ENCODE measurements at regions not wholly inside any gene's neighbourhood (a gene's known extent, or its start where the extent isn't known, plus 50 kb on each side); places are given as distances from the start of the nearest gene placed in this dataset.
"Not testable (repeated sequence)": the region's sequence is repeated elsewhere in the genome, so short reads cannot be mapped to it uniquely, and the experiment has no call there.

DNA sequence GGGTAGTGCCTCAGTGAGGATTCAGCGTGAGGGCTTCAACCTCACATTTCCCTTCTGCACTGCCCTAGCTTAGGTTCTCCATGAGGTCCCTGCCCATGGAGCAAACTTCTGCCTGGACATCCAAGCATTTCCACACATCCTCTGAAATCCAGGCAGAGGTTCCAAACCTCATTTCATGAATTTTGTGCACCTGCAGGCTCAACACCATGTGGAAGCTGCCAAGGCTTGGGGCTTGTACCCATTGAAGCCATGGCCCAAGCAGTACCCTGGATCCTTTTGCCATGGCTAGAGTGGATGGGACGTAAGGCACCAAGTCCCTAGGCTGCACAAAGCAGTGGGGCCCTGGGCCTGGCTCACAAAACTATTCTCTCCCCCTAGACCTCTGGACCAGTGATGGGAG, 877.1 kb upstream of the KLHL1 start:
- no peak for DNase-seq

DNA sequence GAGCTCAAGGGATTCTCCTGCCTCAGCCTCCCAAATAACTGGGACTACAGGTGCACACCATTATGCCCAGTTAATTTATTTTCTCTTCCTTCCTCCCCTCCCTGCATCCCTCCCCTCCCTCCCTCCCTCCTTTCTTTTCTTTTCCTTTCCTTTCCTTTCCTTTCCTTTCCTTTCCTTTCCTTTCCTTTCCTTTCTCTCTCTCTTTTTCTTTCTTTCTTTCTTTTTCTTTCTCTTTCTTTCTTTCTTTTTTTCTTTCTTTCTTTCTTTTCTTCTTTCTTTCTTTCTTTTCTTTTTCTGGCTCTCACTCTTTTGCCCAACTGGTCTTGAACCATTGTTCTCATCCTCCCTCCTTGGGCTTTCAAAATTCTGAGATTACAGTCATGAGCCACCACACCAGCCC, 873.0 kb upstream of the KLHL1 start:
- DNase-seq: not testable (repeated sequence)

DNA sequence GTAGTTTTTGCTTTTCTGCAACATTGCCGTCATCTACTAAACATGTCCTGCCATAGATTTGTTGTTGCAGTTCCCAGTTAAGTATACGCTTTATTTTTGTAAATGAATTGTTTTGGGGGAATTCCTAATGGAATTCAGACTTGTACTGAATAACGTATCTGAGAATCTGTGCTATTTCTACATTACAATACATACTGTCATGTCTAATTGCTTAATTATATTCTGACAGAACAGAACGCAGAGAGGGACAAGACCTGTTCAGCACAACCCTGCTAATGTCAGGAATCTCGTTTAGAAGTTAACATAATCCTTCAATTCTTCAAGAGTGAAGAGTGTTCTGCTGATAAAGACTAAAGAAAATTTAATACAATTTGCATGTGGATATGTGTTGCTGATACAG, 861.1 kb upstream of the KLHL1 start:
- DNase-seq: no peak

DNA sequence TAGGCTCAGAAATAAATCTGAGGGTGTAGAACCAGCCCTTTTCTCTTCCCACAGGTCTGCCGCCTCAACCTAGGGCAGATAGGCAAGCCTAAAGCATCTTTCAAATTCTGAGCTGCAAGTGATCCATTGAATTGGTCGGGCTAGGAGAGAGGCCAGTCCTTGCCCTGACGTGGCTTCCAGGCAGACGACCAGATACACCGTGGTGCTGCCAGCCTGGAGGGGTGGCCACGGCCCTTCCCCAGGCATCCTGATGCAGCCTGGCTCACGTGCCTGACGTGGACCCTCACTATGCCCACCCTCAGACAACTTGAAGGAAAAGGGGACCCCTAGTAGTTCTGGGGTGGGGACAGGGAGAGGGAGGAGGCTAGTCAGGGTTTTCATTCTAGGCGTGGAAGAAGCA, 859.3 kb upstream of the KLHL1 start:
- DNase-seq: no peak

DNA sequence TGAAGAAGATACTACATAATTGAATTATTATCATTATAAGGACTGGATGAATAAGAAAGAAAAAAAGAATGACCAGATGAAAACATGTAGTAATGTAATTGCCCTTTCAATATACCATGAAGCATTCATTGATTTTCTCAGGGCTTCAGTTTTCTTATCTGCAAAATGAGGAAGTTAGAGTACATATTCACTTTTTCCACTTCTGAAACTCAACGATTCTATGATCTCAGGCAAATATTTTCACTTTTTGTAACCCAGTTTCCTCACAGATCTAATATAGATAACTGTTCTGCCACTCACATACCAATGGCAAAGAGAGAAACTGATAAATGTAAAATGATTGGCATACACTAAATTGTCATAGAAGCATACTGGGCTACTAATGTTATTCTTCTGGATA, 856.6 kb upstream of the KLHL1 start:
- DNase-seq: no peak

DNA sequence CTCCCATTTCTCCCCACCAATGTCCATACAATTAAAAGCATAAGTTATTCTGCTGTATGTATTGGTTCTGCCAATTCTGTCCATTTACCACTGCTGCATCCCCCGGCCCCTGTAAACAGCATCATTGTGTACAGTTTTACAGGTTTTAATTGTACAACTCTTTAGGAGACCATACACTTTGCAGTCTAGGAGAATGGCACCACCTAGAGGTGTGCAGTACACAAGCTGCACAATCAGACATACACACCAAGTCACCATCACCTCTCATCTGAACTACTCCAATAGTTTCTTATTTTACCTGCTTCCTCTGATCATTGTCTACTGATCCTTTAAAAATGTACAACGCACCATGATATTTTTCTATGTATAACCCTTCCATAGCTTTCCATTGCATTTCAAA, 855.9 kb upstream of the KLHL1 start:
- DNase-seq: no peak

DNA sequence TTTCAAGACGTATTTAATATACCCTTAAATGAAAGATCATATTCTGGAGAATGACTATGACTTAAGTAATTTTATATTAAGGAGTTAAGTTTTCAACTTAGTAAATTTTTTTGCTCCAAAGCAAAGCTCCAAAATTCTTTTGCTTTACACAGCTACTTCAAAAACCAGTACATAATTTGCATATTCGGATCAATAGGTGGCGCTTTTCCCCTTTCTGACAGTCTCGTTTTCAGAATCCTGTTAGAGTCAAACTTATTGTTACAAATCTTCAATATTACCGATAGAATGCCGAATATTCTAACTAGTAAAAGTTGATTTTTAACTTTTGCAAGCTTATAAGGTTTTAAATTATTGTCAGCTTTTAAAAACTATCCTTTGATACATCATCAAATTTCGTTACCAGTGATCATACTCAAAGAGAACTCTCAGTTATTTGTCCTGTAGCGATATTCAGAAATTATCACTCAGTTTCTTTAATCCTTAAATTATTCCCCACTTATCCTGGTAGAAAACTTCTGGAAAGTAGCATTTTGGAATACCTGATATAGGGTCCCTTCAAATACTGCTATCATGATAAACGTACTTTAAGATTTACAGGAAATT, 852.7 kb upstream of the KLHL1 start:
- DNase-seq: peak; percentile 73

DNA sequence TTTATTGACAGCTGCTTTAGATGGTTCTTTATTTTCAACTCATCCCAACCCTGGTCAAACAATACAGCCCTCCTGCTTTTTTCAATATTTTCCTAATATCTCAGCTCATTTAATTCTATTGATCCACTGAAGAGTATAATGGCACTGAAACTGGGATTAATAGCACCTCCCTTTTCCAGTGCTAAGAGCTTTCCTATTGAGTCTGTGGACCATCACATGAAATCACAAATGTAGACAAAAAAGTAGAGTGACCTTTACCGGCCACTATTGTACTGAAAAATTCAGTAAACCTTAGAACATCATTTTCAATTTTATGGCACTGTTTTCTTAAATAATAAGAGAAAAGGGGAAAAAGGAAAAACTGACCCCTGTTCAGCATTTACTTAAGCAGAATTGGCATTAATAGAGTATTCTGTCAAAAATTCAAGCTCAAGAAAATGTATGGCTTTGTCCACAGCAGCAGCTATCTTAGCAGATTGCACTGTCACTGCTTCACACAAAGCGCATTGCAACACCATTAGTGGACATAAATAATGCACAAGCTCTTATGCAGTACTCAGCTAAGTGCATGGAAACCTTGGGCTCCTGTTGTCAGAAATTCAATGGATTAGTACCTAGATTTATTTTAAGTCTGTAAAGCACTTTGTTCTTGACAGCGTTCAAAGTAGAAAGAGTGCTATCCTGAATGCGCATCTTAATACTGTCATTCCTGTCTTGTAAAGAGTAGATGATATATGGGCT, 851.0 kb upstream of the KLHL1 start:
- no peak for DNase-seq

DNA sequence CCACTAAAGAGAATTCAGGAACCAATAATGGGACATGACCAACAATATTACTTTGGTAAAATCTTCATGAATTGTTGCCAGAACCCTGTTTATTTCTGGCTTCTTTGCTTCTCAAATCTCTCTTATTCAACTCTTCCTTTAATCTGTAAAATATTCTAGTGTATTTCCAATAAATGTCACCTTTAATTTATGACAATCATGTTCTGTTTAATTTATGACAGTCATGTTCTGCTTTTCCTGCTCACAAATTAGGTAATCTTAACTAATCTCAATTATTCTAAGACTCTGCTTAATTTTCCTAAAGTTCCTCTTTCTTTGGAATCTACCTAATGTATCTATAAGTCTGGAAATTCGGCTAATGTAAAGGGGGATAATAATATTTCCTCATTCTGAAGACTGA, 847.6 kb upstream of the KLHL1 start:
- no peak for DNase-seq

DNA sequence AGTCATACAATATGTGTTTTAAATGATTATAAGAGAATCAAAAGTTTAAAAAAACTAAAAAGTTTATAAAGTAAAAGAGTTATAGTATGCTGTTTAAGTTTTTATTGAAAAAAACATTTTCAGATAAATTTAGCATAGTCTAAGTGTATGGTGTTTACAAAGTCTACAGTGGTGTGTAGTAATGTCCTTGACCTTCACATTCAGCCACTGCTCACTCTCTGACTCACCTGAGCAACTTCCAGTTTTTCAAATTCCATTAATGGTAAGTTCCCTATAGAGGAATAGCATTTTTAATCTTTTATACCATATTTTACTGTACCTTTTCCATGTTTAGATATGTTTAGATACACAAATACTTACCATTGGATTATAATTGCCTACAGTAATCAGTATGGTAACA, 842.4 kb upstream of the KLHL1 start:
- DNase-seq: no peak

DNA sequence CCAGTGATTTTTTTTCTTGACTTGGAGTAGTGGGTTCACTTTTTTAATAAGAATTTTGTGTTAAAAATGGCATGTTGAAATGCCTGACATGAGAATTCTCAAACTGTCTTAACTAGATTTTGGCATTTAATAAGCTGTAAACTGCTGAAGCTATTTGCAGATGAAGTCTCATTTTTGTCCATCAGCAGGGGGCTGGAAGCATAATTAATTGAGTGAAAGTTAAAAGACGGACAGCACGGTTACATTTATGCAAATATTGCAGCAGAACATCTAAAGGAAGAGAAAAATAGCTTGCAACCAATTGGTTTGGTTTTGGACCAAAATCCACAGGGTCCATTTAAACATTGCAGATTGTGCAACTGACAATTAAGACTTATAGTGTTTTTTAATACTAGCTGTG, 837.3 kb upstream of the KLHL1 start:
- no peak for DNase-seq

DNA sequence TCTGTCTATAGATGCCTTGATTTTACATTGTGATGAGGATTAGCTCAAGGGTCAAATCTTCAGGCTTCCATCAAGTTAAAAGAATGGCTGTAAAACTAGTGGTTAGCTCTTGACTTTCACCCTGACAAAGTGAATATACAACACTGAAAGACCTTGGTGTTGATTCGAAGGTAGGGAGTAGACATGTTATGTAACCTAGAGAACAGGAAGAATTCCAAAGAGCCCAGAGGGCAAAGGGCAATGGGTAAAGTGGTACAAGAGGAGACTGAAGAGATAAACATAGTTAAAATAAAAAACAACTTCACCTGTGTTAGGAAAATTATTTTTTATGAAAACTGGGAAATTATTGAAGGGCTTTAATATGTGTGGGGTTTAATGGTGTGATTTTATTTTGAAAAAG, 833.2 kb upstream of the KLHL1 start:
- no peak for DNase-seq

DNA sequence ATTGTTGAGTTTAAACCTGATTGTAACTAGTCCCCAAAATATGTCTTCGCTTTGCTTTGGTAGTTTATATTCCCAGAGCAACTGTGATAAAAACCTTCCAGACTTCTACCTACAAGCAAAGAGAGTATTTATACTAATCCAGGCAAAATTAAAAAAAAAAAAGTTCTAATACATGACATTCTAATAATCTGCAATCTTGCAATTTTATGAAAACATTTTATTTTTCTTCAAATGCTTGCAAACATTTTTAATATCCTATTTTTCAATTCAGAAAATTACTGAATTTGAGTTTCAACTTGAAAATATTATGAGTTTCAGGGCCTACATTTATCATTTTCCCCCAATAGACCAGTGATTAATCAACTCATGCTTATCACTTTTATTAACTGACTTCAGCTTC, 830.2 kb upstream of the KLHL1 start:
- DNase-seq: no peak

DNA sequence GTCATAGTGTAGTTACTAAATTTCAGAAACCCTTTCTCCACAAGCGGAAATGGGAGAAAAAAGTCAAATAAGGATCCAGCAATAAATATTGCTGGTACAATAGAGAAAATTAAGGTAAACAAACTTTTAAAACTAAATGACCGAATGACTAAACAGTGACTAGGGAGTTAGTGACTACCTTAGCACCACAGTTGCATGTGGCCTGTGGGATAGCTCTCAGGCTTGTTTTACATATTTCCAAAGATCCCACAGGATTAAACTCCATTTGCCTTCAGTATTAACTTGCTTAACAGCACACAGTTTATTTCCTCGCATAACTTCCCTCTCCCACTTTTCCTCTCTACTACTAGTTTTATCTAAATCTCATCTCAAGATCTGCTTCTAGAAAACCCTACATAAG, 824.3 kb upstream of the KLHL1 start:
- no peak for DNase-seq

DNA sequence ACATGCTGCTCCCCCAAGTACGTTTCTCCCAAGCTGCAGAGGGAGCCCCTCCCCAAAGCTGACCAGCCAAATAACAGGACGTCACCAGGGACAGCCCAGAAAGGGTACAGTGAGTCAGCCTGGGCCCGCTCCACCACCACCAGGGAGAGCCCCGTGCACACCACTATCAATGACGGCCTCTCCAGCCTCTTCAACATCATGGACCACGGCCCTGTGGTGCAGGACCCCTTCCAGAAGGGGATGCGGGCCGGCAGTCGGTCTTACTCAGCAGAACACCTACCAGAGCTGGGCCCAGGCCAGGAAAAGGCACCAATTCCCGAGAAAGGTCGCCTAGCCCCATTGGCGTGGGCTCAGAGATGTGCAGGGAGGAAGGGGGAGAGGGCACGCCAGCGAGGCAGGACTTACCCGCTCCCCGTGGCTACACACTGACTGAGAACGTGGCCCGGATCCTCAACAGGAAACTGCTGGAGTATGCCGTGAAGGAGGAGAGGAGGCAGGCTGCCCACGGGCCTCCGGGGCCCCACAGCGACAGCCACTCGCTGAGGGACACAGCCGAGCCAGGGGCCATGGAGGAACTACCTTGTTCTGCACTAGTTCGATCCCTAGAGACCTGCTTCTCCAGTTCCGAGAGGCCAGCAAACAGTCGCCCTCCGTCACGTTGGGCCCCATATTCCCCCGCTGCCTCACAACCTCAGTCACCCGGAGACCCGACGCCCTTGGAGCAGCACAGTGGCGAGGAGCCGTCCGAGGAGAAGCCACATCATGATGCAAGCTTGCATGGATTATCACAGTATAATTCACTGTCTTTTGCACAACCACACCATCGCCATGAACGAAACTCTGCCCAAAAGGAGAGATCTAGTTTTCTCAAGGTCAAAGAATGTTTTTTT, 815.9 kb upstream of the KLHL1 start:
- DNase-seq: no peak

DNA sequence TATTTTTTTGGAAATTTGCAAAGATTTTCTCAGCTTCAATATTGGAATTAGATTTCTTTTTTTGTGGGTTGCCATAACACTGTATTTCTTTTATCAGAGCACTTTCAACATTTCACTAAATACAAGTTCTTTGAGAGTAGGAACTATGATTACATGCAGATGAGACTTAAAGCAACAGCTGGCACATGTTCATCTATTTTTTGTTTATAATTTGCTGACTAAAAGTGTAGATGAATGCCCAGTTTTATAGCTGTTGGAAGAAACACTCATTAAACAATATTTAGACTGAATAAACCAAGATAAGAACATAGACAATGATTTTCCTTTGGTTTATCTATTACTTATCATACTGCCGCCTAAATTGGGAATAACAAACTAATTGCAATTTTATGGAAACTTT, 803.0 kb upstream of the KLHL1 start:
- no peak for DNase-seq

DNA sequence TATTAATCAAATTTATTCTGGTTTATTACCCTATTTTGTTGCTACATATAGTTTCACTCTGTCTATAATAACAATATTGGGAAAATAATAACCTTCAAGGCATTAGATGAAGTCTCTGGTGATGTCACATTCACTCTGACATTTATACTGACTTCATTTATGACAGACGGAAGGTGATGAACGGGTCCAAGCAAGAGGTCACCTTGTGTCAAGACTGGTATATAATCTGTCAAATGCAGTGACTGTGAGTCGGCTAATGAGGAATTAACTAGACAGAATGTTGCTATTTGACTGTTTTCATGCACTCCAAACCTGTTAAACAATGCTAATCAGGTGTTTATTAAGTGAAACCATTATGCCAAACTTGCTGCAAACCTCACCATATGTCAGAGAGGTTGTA, 800.5 kb upstream of the KLHL1 start:
- DNase-seq: no peak

DNA sequence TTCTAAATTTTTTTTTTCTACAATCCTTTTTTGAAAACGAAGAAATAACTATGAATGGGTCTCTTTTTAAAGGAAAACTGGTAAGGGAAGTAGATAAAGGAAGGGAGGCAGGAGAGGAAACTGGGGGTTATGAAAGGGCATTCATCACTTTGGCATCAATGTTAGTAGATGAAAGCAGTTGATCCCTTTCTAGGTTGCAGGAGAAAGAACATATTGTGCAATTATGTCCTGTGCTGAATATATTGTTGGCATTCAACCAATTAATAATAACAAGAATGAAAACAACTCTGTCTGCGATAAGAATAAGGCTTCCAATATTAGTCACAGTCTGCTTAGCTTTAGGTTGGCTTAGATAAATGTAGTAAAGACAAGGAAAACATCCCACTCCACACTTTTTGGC, 796.8 kb upstream of the KLHL1 start:
- DNase-seq: no peak

DNA sequence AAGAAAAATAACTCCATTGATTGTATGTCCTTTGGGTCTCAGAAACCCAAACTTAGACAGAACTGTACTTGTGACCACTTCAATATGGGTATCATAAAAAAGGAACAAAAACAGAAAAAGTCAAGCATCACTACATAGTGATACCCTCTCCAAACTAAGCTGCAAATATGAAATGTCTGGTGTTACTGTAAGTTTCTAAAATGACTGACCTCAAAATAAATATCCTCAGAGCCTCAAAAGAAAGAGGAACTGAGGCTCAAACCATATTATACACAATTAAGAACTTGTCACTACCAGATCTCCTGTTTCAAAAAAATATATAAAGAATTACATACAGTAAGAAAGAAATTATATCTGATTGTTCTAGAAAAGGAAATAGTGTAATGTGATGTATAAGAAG, 787.9 kb upstream of the KLHL1 start:
- no peak for DNase-seq

DNA sequence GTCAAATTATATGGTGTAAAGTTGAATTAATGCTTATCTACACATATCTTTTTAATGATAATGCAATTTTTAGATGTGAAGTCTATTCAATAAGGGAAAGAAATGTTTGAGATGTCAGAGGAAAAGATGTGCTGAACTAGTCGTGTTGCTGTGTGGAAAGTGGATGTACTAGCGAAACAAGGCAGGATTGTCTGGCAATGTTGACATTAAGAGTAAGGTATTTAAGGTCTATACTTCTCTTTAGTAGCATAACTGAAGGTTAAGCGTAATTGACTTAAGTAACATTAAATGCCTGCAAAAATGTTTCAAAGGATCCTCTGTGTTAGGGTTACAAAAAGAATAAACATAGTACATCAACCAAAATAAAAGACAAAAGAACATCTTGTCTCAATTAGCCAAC, 787.3 kb upstream of the KLHL1 start:
- no peak for DNase-seq

DNA sequence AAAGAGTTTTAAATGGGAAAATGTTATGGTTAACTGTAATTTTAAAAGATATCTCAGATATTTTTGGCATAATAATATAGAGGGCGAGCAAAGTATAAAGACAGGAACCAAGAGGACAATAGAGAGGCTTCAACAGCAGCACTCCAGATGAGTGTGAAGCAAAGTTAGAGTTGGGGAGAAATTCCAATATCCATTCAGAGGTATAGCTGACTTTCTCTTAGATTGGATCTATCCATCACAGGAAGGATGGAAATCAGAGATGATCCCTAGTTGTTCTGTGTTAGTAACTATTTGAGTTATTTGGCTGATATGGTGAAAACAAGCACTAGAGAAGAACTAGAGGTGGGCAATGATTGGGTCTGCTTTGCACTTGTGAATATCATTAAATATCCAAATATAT, 786.0 kb upstream of the KLHL1 start:
- no peak for DNase-seq

DNA sequence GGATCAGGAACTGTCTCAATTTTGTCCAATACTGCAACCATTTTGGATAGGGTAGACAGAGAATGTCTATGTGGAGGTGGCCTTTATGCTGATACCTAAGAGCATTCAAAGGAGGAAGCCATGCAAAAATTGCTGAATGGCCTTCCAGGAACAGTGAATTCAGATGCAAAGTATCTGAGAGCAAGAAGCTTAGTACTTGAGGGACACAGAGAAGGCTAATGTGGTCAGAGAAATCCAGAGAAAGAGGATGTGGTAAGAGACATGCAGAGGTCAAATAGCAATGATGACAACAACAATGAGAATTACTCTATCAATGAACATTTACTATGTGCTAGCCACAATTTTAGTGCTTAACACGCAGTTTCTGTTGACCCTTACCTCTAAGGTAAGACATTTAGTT, 785.6 kb upstream of the KLHL1 start:
- no peak for DNase-seq

DNA sequence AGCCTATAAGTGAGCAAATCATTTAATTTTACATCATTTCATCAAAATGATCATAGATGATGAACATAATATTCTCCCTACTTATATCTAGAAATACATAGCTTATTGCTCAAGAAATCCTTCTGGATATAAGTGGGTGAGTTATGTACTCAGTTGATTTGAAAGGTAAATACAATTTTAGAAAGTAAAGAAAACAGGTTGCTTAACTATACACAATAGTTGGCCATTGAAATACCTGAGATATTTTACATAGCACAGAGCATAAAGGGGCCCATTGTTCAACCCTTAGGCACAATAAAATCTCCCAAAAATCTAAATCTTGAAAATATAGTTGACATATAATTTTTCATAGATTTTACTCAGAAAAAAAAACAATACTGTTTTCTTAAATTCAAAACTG, 782.0 kb upstream of the KLHL1 start:
- no peak for DNase-seq

DNA sequence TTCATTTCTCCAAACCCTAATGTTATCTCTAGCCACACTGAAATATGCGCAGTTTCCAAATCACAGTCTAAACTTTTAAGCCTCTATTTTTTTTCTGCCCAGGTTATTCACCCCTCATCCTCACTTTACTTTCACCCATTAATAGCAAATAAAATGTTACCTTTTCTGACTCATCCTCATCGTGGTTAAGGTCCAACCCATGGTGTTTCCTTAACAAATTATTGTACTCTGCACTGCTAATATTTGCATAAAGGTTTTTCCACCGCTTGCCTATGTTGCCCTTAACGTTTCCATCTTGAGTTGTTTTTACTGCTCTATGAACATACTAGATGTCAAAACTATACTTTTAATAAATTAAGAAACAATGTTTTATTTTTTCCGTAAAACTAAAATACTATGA, 780.9 kb upstream of the KLHL1 start:
- no peak for DNase-seq

Data from tongue (tissue), 1 donor.